Astrocyte of the spinal cord (primary cell): ENCODE measurements at regions not wholly inside any gene's neighbourhood (a gene's known extent, or its start where the extent isn't known, plus 50 kb on each side); places are given as distances from the start of the nearest gene placed in this dataset.
"Not testable (repeated sequence)": the region's sequence is repeated elsewhere in the genome, so short reads cannot be mapped to it uniquely, and the experiment has no call there.

Experiments
- DNase-seq: peaks from one replicate; pipeline ENCODE4 v3.0.0; 2011; ENCODE audit warnings: low read depth, low spot score
- H3K4me3 ChIP-seq: 2 replicates; pipeline ENCODE4 v1.5.1; 2011; ENCODE audit warnings: low read depth, mild to moderate bottlenecking, low read length, moderate library complexity
- CTCF ChIP-seq: IDR thresholded peaks from 2 replicates; pipeline ENCODE4 v1.5.1; 2012; ENCODE audit warnings: low read depth, mild to moderate bottlenecking, low read length, inconsistent platforms
- in situ Hi-C: cut with HindIII; loops from 2 replicates; pipeline ENCODE4 v1.10.0; 2017; ENCODE audit warnings: low sequenced_read_pairs

- no peak for TF ChIP-seq CTCF
- no peak overlapping the region for H3K4me3 ChIP-seq
- in situ Hi-C loops = no loop called here
- no peak for DNase-seq
Measured at GRCh38 chr4:155060419-155060818, 148.0 kb upstream of the NPY2R start.

- H3K4me3 ChIP-seq = no peak overlapping the region
- in situ Hi-C loops = no loop called here
- no peak for DNase-seq
- no peak for TF ChIP-seq CTCF
Measured at GRCh38 chr4:155060873-155061272, 147.6 kb upstream of the NPY2R start.

GRCh38 chr4:155062948-155063347 lies 145.5 kb upstream of the NPY2R start:
- in situ Hi-C loops = no loop called here
- no peak for TF ChIP-seq CTCF
- no peak for DNase-seq
- no peak overlapping the region for H3K4me3 ChIP-seq

GRCh38 chr4:155064934-155065333 lies 143.5 kb upstream of the NPY2R start:
- H3K4me3 ChIP-seq, in situ Hi-C loops, DNase-seq: not testable (repeated sequence)

- TF ChIP-seq CTCF = no peak
- no peak for DNase-seq
- no peak overlapping the region for H3K4me3 ChIP-seq
- in situ Hi-C loops = no loop called here
Measured at GRCh38 chr4:155066871-155067270, 141.6 kb upstream of the NPY2R start.

- no peak for DNase-seq
- no peak for TF ChIP-seq CTCF
- in situ Hi-C loops = no loop called here
- no peak overlapping the region for H3K4me3 ChIP-seq
Measured at GRCh38 chr4:155071962-155072361, 136.5 kb upstream of the NPY2R start.

- TF ChIP-seq CTCF = no peak
- in situ Hi-C loops = no loop called here
- DNase-seq = no peak
- no peak overlapping the region for H3K4me3 ChIP-seq
Measured at GRCh38 chr4:155072417-155072816, 136.0 kb upstream of the NPY2R start.
